ENCODE measurements at regions not wholly inside any gene's neighbourhood (a gene's known extent, or its start where the extent isn't known, plus 50 kb on each side); places are given as distances from the start of the nearest gene placed in this dataset.

GRCh38 chrX:96433409-96434077 is 251.1 kb upstream of the DIAPH2 start:
- ChIA-PET RAD21 (ENCODE audit: unreplicated experiment) (no interaction called here), POLR2A (no interaction called here), CTCF (no interaction called here), SMC1A (ENCODE audit: uncharacterized antibody, unreplicated experiment) (no interaction called here)
- Histone ChIP-seq H3K4me1 (ENCODE audit: control insufficient read depth, insufficient read depth, low read length) (no peaks in the 10 kb centered on the region), H3K4me3 (no peak overlapping the region), H3K27me3 (replicated peaks in 1 of 2; ENCODE audit: control insufficient read depth in 2 of 2, insufficient read depth in 2 of 2, low read length in 1 of 2) (no peaks in the 10 kb centered on the region), H3K9ac (ENCODE audit: control insufficient read depth, insufficient read depth, low read length) (no peak overlapping the region), H2AFZ (ENCODE audit: control insufficient read depth, low read depth, low read length) (no peak overlapping the region), H3K36me3 (ENCODE audit: control insufficient read depth in 2 of 2, insufficient read depth in 2 of 2, low read length in 1 of 2) (no peaks in the 10 kb centered on the region), H3K9me3 (replicated peaks; ENCODE audit: control insufficient read depth, insufficient read depth, low read length) (no peaks in the 10 kb centered on the region), H3K79me2 (ENCODE audit: control insufficient read depth, insufficient read depth, low read length) (no peaks in the 10 kb centered on the region), H4K20me1 (ENCODE audit: control insufficient read depth, insufficient read depth) (no peaks in the 10 kb centered on the region), H3K27ac (ENCODE audit: control insufficient read depth, insufficient read depth) (no peak overlapping the region), H3K4me2 (ENCODE audit: control insufficient read depth, insufficient read depth) (no peak overlapping the region)
- DNase-seq (ENCODE audit: low read depth, low spot score) (no peak), ATAC-seq (no peak), FAIRE-seq (no peak)
- 3% methylated on average over 2 of the region's 2 CpGs for WGBS (ENCODE audit: insufficient coverage, insufficient replicate concordance, low lambda C conversion rate, missing lambda C conversion rate)
- TF ChIP-seq MYC (IDR thresholded peaks at IDR 0.05; ENCODE audit: insufficient read depth, insufficient read length, insufficient replicate concordance, low read length, severe bottlenecking) = no peak
- no peak for TF ChIP-seq BRCA1 (IDR thresholded peaks at IDR 0.05; ENCODE audit: low read depth, low read length)
- no peak for TF ChIP-seq MYB (IDR thresholded peaks at IDR 0.05; ENCODE audit: borderline replicate concordance, low read depth, low read length)
- TF ChIP-seq EZH2 (IDR thresholded peaks at IDR 0.05; ENCODE audit: borderline replicate concordance, control insufficient read depth, low read depth, low read length) = no peak
- TF ChIP-seq HDAC6 (IDR thresholded peaks at IDR 0.05; ENCODE audit: unreplicated experiment) = no peak
- in situ Hi-C loops (cut with MboI) (no loop called here), intact Hi-C loops (cut with micrococcal nuclease; ENCODE audit: unreplicated experiment) (no loop called here)
- BruUV-seq (replicated peaks) = no TSS peak

- FAIRE-seq (no peak), DNase-seq (ENCODE audit: low read depth, low spot score) (no peak), ATAC-seq (no peak)
- Histone ChIP-seq H2AFZ (ENCODE audit: control insufficient read depth, low read depth, low read length) (no peak overlapping the region), H3K9me3 (replicated peaks; ENCODE audit: control insufficient read depth, insufficient read depth, low read length) (no peaks in the 10 kb centered on the region), H3K4me2 (ENCODE audit: control insufficient read depth, insufficient read depth) (no peak overlapping the region), H3K27me3 (replicated peaks in 1 of 2; ENCODE audit: control insufficient read depth in 2 of 2, insufficient read depth in 2 of 2, low read length in 1 of 2) (no peaks in the 10 kb centered on the region), H4K20me1 (ENCODE audit: control insufficient read depth, insufficient read depth) (no peaks in the 10 kb centered on the region), H3K4me3 (no peak overlapping the region), H3K4me1 (ENCODE audit: control insufficient read depth, insufficient read depth, low read length) (no peaks in the 10 kb centered on the region), H3K9ac (ENCODE audit: control insufficient read depth, insufficient read depth, low read length) (no peak overlapping the region), H3K79me2 (ENCODE audit: control insufficient read depth, insufficient read depth, low read length) (no peaks in the 10 kb centered on the region), H3K27ac (ENCODE audit: control insufficient read depth, insufficient read depth) (no peak overlapping the region), H3K36me3 (ENCODE audit: control insufficient read depth in 2 of 2, insufficient read depth in 2 of 2, low read length in 1 of 2) (no peaks in the 10 kb centered on the region)
- intact Hi-C loops (cut with micrococcal nuclease; ENCODE audit: unreplicated experiment) (no loop called here), in situ Hi-C loops (cut with MboI) (no loop called here)
- POLR2A ChIA-PET = no interaction called here
- RAD21 ChIA-PET (ENCODE audit: unreplicated experiment) = no interaction called here
- WGBS (ENCODE audit: insufficient coverage, insufficient replicate concordance, low lambda C conversion rate, missing lambda C conversion rate) = 20% methylated on average over 2 of the region's 2 CpGs
- CTCF ChIA-PET = interaction anchor here (0.6 to 0.7 kb wide), 2 partner anchors 25 to 123 kb away, joined by 3 to 4 read pairs; no protein-coding TSS in a partner anchor
- SMC1A ChIA-PET (ENCODE audit: uncharacterized antibody, unreplicated experiment) = interaction anchor here (1.3 kb wide), 1 partner anchor 16 kb away, joined by 3 read pairs; no protein-coding TSS in a partner anchor
- BruUV-seq (replicated peaks) = no TSS peak
- TF ChIP-seq HDAC2 (IDR thresholded peaks at IDR 0.05) (no peak), YBX1 (IDR thresholded peaks at IDR 0.05) (no peak), TAF1 (IDR thresholded peaks at IDR 0.05; ENCODE audit: borderline replicate concordance, low read depth, low read length) (no peak), CHD1 (IDR thresholded peaks at IDR 0.05; ENCODE audit: low read depth, low read length) (no peak), E2F8 (IDR thresholded peaks at IDR 0.05; ENCODE audit: low read depth, partially characterized antibody) (no peak), BHLHE40 (IDR thresholded peaks at IDR 0.05; ENCODE audit: borderline replicate concordance in 1 of 2, low read depth in 2 of 2, low read length in 1 of 2) (no peak), NFIC (IDR thresholded peaks at IDR 0.05; ENCODE audit: low read depth, low read length) (no peak), USF2 (IDR thresholded peaks at IDR 0.05; ENCODE audit: borderline replicate concordance, low read depth, low read length) (no peak)
Observed at GRCh38 chrX:96435378-96436035, 249.1 kb upstream of the DIAPH2 start.

Data from GM12878 (cell line).